SK-N-SH (cell line): ENCODE measurements at regions not wholly inside any gene's neighbourhood (a gene's known extent, or its start where the extent isn't known, plus 50 kb on each side); places are given as distances from the start of the nearest gene placed in this dataset.

Experiments used
- CHD2 ChIP-seq: fragments of 150-350 bp; IDR thresholded peaks from 2 replicates; pipeline ENCODE4 v1.6.1; 2018; ENCODE audit warnings: low read length; ENCODE audit not compliant: partially characterized antibody
- EP300 ChIP-seq, 2 experiments: IDR thresholded peaks; 2 replicates each; pipeline versions ENCODE4 v1.4.0 to v1.6.1; 2012; ENCODE audit warnings: borderline replicate concordance in 1 of 2, low read depth in 1 of 2, low read length in 1 of 2
- EZH2phosphoT487 ChIP-seq: fragments of 200-600 bp; sonication (generic); IDR thresholded peaks from 2 replicates; pipeline ENCODE4 v1.6.1; 2017; ENCODE audit warnings: low read depth, mixed run types, mild to moderate bottlenecking, antibody characterized with exemption, moderate library complexity, borderline replicate concordance
- GABPA ChIP-seq: IDR thresholded peaks from 2 replicates; pipeline ENCODE4 v1.4.0; 2012; ENCODE audit warnings: low read depth, mild to moderate bottlenecking
- JUND ChIP-seq: IDR thresholded peaks from 2 replicates; pipeline ENCODE4 v1.4.0; 2012
- POLR2AphosphoS5 ChIP-seq: IDR thresholded peaks from 2 replicates; pipeline ENCODE4 v1.6.1; 2012; ENCODE audit warnings: low read depth, low read length
- RCOR1 ChIP-seq: fragments of 150-350 bp; IDR thresholded peaks from 2 replicates; pipeline ENCODE4 v1.6.1; 2017; ENCODE audit warnings: antibody characterized with exemption, low read length
- TAF1 ChIP-seq: IDR thresholded peaks from 2 replicates; pipeline ENCODE4 v1.6.1; 2012; ENCODE audit warnings: low read depth, mild to moderate bottlenecking, low read length, moderate library complexity, borderline replicate concordance
- TF ChIP-seq, protein P1 (sequence below): fragments of 200-600 bp; sonication (generic); IDR thresholded peaks from 2 replicates; pipeline ENCODE4 v1.6.1; 2017; ENCODE audit warnings: antibody characterized with exemption, mild to moderate bottlenecking, moderate library complexity
- TF ChIP-seq, protein P2 (sequence below): fragments of 150-350 bp; IDR thresholded peaks from 2 replicates; pipeline ENCODE4 v1.6.1; 2017; ENCODE audit warnings: antibody characterized with exemption, low read length, low read depth, borderline replicate concordance
- TF ChIP-seq, protein P3 (sequence below): IDR thresholded peaks from 2 replicates; pipeline ENCODE4 v1.6.1; 2012; ENCODE audit warnings: mild to moderate bottlenecking, low read depth, low read length, moderate library complexity
- TF ChIP-seq, protein P4 (sequence below): IDR thresholded peaks from 2 replicates; pipeline ENCODE4 v1.4.0; 2012; ENCODE audit warnings: low read depth, borderline replicate concordance

DNA sequence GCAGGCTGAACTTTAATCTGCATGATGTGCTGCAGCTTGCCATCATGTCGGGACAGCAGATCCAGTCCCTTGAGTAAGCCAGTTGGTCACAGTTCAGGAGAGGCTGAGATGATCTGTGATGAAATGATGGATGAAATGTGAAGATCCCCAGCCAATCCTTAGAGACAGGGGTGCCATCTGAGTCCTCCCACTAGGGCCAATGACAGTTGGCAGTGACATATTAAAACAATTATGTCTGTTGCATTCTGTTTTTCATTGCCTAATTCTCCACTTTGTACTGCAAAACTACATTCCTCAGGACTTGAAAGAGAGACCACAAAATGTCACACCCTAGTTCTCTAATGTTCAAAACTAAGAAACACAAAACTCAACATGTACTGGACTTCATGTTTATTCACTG lies 66.3 kb upstream of the CAV2 start:
- no peak for TF ChIP-seq TAF1
- TF ChIP-seq, protein P1, sequence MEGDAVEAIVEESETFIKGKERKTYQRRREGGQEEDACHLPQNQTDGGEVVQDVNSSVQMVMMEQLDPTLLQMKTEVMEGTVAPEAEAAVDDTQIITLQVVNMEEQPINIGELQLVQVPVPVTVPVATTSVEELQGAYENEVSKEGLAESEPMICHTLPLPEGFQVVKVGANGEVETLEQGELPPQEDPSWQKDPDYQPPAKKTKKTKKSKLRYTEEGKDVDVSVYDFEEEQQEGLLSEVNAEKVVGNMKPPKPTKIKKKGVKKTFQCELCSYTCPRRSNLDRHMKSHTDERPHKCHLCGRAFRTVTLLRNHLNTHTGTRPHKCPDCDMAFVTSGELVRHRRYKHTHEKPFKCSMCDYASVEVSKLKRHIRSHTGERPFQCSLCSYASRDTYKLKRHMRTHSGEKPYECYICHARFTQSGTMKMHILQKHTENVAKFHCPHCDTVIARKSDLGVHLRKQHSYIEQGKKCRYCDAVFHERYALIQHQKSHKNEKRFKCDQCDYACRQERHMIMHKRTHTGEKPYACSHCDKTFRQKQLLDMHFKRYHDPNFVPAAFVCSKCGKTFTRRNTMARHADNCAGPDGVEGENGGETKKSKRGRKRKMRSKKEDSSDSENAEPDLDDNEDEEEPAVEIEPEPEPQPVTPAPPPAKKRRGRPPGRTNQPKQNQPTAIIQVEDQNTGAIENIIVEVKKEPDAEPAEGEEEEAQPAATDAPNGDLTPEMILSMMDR, result no peak
- TF ChIP-seq, protein P2, sequence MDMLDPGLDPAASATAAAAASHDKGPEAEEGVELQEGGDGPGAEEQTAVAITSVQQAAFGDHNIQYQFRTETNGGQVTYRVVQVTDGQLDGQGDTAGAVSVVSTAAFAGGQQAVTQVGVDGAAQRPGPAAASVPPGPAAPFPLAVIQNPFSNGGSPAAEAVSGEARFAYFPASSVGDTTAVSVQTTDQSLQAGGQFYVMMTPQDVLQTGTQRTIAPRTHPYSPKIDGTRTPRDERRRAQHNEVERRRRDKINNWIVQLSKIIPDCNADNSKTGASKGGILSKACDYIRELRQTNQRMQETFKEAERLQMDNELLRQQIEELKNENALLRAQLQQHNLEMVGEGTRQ, result no peak
- TF ChIP-seq POLR2AphosphoS5, result no peak
- TF ChIP-seq, protein P3, sequence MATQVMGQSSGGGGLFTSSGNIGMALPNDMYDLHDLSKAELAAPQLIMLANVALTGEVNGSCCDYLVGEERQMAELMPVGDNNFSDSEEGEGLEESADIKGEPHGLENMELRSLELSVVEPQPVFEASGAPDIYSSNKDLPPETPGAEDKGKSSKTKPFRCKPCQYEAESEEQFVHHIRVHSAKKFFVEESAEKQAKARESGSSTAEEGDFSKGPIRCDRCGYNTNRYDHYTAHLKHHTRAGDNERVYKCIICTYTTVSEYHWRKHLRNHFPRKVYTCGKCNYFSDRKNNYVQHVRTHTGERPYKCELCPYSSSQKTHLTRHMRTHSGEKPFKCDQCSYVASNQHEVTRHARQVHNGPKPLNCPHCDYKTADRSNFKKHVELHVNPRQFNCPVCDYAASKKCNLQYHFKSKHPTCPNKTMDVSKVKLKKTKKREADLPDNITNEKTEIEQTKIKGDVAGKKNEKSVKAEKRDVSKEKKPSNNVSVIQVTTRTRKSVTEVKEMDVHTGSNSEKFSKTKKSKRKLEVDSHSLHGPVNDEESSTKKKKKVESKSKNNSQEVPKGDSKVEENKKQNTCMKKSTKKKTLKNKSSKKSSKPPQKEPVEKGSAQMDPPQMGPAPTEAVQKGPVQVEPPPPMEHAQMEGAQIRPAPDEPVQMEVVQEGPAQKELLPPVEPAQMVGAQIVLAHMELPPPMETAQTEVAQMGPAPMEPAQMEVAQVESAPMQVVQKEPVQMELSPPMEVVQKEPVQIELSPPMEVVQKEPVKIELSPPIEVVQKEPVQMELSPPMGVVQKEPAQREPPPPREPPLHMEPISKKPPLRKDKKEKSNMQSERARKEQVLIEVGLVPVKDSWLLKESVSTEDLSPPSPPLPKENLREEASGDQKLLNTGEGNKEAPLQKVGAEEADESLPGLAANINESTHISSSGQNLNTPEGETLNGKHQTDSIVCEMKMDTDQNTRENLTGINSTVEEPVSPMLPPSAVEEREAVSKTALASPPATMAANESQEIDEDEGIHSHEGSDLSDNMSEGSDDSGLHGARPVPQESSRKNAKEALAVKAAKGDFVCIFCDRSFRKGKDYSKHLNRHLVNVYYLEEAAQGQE, result no peak
- TF ChIP-seq EZH2phosphoT487, result no peak
- TF ChIP-seq JUND, result no peak
- no peak for TF ChIP-seq CHD2
- no peak for TF ChIP-seq GABPA
- no peak for TF ChIP-seq EP300 (IDR thresholded peaks at IDR 0.05; ENCODE audit: borderline replicate concordance in 1 of 2, low read depth in 1 of 2, low read length in 1 of 2)
- no peak for TF ChIP-seq RCOR1
- TF ChIP-seq, protein P4, sequence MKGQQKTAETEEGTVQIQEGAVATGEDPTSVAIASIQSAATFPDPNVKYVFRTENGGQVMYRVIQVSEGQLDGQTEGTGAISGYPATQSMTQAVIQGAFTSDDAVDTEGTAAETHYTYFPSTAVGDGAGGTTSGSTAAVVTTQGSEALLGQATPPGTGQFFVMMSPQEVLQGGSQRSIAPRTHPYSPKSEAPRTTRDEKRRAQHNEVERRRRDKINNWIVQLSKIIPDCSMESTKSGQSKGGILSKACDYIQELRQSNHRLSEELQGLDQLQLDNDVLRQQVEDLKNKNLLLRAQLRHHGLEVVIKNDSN, result no peak
